Astrocyte of the cerebellum (primary cell): ENCODE measurements at regions not wholly inside any gene's neighbourhood (a gene's known extent, or its start where the extent isn't known, plus 50 kb on each side); places are given as distances from the start of the nearest gene placed in this dataset.

Source experiments
- DNase-seq: peaks from one replicate; pipeline ENCODE4 v3.0.0-alpha.2; 2011; ENCODE audit warnings: low read depth
- H3K4me3 ChIP-seq: 2 replicates; pipeline ENCODE4 v1.5.1; 2011; ENCODE audit warnings: mild to moderate bottlenecking, low read depth, low read length, moderate library complexity
- in situ Hi-C: cut with HindIII; loops from 2 replicates; pipeline ENCODE4 v1.10.0; 2017; ENCODE audit warnings: low sequenced_read_pairs
- TF ChIP-seq, protein P1 (sequence below): IDR thresholded peaks from 2 replicates; pipeline ENCODE4 v1.5.1; 2012; ENCODE audit warnings: low read length, low read depth, moderate library complexity, mild to moderate bottlenecking; ENCODE audit errors: missing control alignments

DNA sequence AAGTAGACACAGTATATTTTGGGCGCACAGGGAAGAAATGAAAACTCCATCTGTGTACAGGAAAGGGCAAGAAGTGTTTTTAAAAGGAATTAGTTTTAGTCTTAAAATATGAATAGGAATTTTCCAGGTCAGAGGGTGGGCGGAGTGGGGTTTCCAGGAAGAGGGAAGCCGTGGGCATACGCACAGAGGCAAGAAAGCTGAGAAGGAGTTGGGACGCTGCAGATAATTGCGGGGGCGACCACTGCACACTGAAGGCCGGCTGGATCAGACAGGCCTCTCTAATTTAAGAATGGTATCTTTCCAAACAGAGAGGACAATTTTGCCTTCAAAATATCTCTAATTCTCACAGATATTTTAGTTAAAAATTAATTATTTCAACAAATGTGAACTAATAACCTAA, 189.1 kb upstream of the INHBA start:
- DNase-seq: no peak
- in situ Hi-C loops: no loop called here
- TF ChIP-seq, protein P1, sequence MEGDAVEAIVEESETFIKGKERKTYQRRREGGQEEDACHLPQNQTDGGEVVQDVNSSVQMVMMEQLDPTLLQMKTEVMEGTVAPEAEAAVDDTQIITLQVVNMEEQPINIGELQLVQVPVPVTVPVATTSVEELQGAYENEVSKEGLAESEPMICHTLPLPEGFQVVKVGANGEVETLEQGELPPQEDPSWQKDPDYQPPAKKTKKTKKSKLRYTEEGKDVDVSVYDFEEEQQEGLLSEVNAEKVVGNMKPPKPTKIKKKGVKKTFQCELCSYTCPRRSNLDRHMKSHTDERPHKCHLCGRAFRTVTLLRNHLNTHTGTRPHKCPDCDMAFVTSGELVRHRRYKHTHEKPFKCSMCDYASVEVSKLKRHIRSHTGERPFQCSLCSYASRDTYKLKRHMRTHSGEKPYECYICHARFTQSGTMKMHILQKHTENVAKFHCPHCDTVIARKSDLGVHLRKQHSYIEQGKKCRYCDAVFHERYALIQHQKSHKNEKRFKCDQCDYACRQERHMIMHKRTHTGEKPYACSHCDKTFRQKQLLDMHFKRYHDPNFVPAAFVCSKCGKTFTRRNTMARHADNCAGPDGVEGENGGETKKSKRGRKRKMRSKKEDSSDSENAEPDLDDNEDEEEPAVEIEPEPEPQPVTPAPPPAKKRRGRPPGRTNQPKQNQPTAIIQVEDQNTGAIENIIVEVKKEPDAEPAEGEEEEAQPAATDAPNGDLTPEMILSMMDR: no peak
- no peak overlapping the region for H3K4me3 ChIP-seq

DNA sequence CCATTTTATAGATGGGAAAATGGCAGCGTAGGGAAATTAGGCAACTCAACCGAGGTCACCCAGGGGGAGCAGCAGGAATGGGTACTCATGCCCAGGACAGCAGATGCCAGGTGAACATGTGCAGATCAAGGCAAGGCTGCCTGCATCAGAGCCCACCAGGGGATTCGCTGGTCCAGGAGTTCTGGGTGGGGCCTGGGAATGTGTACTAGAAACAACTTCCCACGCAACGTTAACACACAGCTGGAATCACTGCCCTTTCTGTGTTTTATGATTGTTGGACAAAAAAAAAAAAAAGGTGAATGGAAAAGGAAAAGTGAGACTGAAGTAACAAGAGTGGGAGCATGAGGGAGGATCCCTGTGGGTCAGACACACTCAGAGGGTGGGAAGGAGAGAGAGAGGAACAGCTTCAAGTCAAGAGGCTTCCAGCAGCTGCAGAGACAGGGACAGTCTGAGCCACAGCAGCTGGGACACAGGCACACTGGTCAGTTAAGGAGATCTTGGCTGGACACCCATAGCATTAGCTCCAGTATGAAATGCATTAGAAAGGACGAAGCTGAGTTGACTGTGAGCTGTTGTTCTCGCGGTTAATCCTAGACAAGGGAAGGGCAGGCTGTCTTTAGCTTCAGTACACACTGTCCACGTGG, 187.9 kb upstream of the INHBA start:
- H3K4me3 ChIP-seq: no peak overlapping the region
- in situ Hi-C loops: no loop called here
- TF ChIP-seq, protein P1: no peak
- DNase-seq: no peak

DNA sequence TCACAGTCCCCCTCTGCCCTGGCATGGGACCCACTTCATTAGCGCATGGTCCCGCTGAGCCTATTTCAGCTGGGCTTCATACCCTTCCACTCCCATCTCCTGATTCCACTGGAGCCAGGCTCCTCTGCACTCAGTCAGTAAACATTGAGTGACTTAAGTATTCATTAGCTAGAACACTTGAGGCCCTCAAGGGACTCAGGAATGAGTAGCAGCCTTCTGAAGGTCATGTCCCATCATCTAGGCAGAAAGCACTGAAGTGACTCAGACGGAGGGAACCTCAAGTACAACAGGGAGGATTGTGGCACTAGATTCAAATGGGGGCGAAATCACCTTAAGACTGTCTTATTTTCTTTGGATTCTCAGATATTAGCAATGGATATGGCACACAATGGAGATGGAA, 186.6 kb upstream of the INHBA start:
- in situ Hi-C loops: no loop called here
- TF ChIP-seq, protein P1: no peak
- H3K4me3 ChIP-seq: no peak overlapping the region
- DNase-seq: no peak

DNA sequence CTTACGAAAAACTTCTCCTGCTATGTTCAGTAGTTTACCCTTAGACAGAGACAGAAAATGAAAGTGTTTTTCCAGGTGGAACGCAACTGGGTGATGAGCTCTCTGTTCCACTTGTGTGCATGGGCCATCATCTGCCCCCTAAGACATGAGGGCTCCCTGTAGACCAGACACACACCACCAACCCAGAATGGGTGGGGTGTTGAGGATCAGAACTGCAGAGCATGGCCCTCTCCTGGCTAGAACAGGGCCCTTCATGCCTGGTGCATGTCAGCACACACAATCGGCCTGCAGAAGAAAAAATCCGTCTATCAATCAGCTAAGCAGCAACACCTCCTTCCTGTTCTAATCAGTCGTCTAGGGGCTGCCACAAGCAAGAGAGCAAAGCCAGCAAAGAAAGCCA, 186.2 kb upstream of the INHBA start:
- no peak overlapping the region for H3K4me3 ChIP-seq
- in situ Hi-C loops: no loop called here
- DNase-seq: no peak
- TF ChIP-seq, protein P1: no peak

DNA sequence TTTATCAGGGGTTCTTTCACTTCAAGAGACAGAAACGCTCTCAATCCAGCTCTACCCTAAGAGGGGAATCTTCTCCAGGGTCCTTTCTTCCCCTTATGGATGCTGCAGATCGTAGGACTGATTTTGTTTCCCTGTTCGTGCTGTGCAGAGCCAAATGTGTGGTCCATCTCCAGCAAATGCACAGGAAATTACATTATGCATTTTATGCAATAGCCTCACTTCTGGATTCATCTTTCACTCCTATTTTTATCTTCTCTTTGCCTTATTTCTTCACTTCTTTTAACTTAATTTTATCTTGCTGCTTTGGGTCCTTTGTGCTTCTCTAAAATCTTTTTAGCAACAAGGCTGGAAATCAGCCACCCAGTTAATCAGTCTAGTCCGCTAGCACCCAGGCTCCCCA, 184.5 kb upstream of the INHBA start:
- TF ChIP-seq, protein P1: no peak
- no peak overlapping the region for H3K4me3 ChIP-seq
- in situ Hi-C loops: no loop called here
- no peak for DNase-seq

DNA sequence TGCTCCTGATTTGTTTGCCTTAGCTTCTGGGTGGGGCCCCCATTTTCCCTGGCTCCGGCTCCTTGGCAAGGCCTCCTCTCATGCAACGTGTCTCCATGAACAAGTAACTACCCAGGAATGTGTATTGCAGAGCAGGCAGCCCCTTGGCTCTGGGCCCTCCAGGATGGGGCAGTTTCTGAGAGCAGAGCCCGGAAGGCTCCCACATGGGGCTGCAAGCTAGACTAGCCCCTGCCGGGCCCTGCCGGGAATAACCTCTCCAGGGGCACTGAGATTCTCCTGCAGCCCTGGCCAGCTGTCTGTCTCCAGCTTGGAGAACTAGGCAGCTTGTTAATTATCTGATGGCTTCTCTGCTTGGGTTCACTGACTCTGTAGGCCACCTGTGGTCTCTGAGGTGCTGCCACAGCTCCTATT, 184.0 kb upstream of the INHBA start:
- H3K4me3 ChIP-seq: no peak overlapping the region
- DNase-seq: peak; percentile 69
- in situ Hi-C loops: no loop called here
- TF ChIP-seq, protein P1: peak; percentile 55
